GM12873 (cell line): ENCODE measurements at regions not wholly inside any gene's neighbourhood (a gene's known extent, or its start where the extent isn't known, plus 50 kb on each side); places are given as distances from the start of the nearest gene placed in this dataset.

Source experiments
- TF ChIP-seq, protein P1 (sequence below): IDR thresholded peaks from 2 replicates; pipeline ENCODE4 v1.5.1; 2012; ENCODE audit warnings: low read depth, mild to moderate bottlenecking, moderate library complexity, low read length, control low read depth; ENCODE audit not compliant: insufficient read depth; ENCODE audit errors: missing control alignments

DNA sequence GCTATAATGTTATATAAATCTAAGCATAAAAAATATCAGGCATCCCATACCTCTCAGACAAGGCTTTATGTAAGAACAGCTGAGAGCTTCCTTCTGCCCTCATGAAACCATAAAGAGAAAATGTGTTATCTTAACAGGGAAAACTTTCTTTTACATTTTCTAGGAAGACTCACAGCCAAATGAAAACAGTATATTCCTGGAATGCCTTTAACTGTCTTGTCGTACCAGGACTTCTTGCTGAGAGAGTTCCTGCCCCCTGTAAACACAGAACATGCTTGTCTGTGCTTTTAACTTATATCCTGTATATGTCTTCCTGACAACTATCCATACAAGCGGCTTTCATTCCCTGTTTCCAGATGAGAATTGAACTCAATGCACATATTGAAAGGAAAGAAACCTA is 64.8 kb upstream of the AHR start:
- TF ChIP-seq, protein P1, sequence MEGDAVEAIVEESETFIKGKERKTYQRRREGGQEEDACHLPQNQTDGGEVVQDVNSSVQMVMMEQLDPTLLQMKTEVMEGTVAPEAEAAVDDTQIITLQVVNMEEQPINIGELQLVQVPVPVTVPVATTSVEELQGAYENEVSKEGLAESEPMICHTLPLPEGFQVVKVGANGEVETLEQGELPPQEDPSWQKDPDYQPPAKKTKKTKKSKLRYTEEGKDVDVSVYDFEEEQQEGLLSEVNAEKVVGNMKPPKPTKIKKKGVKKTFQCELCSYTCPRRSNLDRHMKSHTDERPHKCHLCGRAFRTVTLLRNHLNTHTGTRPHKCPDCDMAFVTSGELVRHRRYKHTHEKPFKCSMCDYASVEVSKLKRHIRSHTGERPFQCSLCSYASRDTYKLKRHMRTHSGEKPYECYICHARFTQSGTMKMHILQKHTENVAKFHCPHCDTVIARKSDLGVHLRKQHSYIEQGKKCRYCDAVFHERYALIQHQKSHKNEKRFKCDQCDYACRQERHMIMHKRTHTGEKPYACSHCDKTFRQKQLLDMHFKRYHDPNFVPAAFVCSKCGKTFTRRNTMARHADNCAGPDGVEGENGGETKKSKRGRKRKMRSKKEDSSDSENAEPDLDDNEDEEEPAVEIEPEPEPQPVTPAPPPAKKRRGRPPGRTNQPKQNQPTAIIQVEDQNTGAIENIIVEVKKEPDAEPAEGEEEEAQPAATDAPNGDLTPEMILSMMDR: no peak

DNA sequence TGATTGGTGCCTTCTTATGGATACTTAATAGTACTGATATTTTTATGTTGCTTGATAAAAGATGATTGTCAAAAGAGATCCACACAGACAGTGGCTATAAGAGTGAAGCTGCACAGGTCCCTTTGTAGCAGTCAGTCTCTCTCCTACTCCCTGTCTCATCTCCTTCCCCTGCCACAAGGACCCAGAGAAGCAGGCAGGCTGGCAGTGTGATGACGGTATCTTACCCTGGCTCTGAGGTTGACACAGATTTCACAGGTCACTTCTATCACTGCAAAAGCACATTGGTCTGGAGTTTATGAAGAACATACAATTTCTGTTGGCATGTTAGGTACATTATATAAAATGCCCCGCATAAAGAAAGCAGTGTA is 64.4 kb upstream of the AHR start:
- TF ChIP-seq, protein P1: no peak

DNA sequence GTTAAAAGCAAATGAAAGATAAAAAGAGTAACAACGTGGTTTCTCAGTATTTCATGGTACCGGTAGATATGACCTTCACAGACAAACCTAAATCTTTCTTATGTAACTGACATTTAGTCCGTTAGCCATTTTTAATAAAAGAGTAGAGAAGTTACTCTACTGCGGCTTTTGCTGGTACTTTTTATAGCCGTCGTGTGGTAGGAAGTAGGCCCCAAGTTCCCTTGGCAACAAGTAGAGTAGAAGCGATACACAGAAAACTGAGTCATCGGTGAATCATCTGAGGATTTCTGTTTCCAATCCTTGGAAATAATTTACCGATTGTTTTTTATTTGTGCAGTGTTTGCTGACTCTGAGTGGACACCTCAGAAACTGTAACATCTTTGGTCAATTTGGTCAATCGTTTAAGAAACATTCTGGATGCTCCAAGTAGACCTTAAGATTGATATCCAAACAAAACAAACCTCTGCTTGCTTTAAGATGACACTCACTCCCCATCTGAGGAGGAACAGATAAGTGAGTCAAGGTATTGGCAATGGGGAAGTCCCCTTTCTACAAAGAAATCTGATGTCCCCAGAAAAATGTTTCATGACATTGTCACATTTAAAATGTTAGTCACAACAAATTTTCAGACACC is 63.9 kb upstream of the AHR start:
- TF ChIP-seq, protein P1: no peak

DNA sequence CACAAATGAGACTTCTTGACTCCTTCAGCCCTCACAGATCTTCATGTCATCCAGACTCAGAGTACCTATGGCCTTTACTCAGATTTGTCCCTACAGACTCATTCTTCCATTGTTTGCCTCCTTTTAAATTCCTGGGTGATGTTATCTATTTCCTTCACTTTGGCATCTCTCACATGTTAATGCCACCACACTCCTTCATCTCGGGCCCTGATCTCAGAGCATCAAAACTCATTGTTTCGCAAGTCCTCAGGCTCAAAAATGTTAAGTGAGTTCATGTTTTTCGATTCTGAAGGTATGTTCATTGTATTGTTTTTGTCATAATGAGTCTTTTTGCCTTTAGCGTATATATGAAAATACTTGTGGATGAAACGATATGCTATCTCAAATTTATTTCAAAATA is 62.3 kb upstream of the AHR start:
- TF ChIP-seq, protein P1: no peak

DNA sequence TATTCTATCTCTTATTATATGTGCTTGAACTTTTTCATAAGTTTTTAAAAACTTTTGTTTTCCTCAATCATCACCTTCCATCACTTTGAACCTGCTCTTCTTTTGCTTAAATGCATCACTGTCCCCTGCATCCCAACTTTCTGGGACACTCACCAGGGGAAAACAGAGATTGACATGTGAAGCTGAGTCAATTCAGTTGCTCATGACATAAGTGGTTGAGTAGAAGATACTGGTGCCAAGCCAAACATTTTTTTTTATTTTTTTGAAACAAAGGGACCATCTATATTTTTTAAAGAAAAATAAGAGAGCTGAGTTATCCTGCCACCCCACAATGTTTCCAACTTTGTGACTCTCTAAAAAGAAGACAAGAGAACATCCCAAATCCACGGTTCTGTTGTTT is 61.8 kb upstream of the AHR start:
- TF ChIP-seq, protein P1: no peak

DNA sequence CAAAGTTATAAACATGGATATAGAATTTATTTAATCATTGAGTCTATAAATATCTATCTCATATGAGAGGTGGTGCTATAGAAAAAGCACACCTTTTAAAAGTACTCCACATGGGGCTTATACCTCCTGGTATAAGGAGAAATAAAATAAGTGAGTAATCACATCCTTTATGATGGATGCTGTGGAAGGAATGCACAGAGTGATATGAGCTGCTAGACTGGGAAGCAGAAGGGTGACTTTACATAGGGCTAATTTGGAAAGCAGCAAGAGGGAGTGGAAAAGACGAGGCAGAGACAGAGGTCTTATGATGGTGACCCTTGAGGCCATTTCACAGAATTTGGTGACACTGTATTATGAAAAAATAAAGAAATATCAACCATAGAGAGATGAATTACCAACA is 59.4 kb upstream of the AHR start:
- TF ChIP-seq, protein P1: no peak

DNA sequence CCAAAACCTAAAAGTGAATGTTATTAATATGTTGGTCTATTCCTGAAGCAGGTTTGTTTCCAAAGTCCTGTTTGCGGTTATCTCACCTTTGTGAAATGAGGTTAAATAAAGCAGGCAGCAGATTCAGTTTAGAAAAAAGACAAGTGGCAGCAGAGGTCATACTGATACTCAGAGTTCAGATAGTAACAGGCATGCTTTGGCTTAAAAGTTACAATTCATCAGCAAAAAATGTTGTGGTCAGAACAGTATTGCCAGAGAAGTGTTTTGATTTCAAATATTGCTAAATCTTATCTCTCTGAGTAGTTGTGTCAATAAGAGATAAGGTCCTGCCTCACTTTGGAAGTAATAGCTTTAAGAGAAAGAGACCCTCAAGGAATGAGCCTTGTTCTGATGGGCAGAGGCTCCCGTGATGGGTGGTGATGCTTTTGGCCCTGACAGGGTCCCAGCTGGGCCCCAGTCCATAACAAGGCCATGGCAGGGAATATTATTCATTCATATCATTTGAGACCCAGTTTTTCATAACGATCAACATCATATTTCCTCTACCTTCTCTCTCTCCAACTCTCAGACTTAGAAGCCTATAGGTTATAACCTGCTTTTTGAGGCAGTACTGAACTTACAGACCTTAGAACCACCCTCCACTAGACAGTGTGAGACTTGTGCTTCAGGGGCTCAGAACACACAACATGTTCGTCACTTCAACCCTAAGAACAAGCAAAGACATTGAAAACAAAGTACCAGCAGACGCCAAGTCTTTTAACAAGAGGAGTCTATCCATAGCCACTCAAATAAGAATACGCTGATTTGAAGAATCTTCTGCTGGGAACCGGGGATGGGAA is 58.5 kb upstream of the AHR start:
- TF ChIP-seq, protein P1: no peak
